ENCODE measurements at regions not wholly inside any gene's neighbourhood (a gene's known extent, or its start where the extent isn't known, plus 50 kb on each side); places are given as distances from the start of the nearest gene placed in this dataset.
"Not testable (repeated sequence)": the region's sequence is repeated elsewhere in the genome, so short reads cannot be mapped to it uniquely, and the experiment has no call there.

DNA sequence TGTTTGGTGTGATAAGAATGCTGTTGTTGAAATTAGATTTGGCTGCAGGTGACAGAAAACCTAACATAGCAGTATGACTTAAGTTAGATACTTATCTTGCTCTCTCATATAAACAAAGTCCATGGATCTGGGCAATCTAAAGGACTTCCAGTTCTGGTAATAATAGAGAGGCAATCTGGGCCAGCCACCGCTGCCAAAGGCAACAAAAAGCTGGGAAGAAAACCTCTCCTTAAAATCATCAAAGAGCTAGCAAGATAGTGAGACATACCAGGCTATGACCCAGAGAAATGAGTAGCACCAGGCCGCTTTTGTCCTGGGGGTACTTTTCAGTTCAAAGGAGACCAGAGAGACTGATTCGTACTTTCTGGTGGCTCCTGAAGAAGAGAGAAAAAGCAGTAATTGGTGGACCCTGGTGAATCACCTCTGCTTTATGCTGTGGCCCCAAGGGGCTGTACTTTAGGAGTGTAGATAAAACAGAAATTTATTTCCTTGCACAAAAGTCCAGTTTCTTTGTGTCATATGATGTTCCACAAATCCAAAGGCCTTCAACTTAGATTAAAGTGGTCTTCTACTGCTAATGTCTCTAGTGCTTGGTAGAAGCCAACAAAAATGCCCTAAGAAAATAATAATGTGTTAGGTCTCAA is 125.4 kb downstream of the TBX19 start:
- Mint-ChIP-seq H3K27me3 (ENCODE audit: insufficient read depth, unreplicated experiment) (peaks cover 5% of the 10 kb centered on the region), H3K4me3 (ENCODE audit: unreplicated experiment) (no peak overlapping the region), H3K4me1 (ENCODE audit: insufficient read depth, unreplicated experiment) (peaks cover 22% of the 10 kb centered on the region), H3K27ac (ENCODE audit: low read depth, unreplicated experiment) (no peak overlapping the region), H3K36me3 (ENCODE audit: insufficient read depth, unreplicated experiment) (no peaks in the 10 kb centered on the region), H3K9me3 (ENCODE audit: unreplicated experiment) (no peaks in the 10 kb centered on the region)
- no peak for DNase-seq (ENCODE audit: unreplicated experiment)
- ChIA-PET POLR2A (interaction anchor here (0.6 to 1.1 kb wide), 2 partner anchors 10 to 939 kb away, joined by 3 read pairs; no protein-coding TSS in a partner anchor), CTCF (interaction anchor here (0.6 to 2.0 kb wide), 3 partner anchors 9 to 65 kb away, joined by 3 to 7 read pairs (median 3); no protein-coding TSS in a partner anchor)
- intact Hi-C loops (cut with micrococcal nuclease), result no loop called here
- TF ChIP-seq CTCF (IDR thresholded peaks at IDR 0.05; ENCODE audit: unreplicated experiment), result no peak
- no TSS peak for BruUV-seq (replicated peaks)

DNA sequence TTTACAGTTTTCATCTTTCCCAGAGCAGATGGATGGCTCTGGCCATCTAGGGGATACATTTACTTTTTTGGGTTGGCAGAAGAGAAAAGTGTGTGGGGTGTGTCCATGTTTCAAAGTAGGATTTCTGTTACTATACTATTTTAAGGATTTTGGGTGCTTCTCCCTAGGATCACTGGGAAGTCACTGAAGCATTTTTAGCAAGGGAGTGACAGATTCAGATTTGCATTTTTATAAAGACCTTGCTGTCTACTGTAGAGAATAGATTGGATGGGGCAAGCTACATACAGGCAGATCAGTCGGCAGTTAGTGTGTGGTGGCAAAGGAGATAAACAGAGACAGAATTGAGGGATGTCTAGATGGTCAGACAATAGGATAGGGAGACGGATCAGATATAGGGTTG is 122.5 kb downstream of the TBX19 start:
- Mint-ChIP-seq H3K36me3 (ENCODE audit: insufficient read depth, unreplicated experiment) (no peaks in the 10 kb centered on the region), H3K27ac (ENCODE audit: low read depth, unreplicated experiment) (no peak overlapping the region), H3K27me3 (ENCODE audit: insufficient read depth, unreplicated experiment) (peaks cover 25% of the 10 kb centered on the region), H3K4me1 (ENCODE audit: insufficient read depth, unreplicated experiment) (peaks cover 11% of the 10 kb centered on the region), H3K9me3 (ENCODE audit: unreplicated experiment) (no peaks in the 10 kb centered on the region), H3K4me3 (ENCODE audit: unreplicated experiment) (no peak overlapping the region)
- POLR2A ChIA-PET, result interaction anchor here (0.6 kb wide), 1 partner anchor 306 kb away, joined by 4 read pairs; no protein-coding TSS in a partner anchor
- no peak for DNase-seq (ENCODE audit: unreplicated experiment)
- TF ChIP-seq CTCF (IDR thresholded peaks at IDR 0.05; ENCODE audit: unreplicated experiment), result no peak
- intact Hi-C loops (cut with micrococcal nuclease), result no loop called here
- CTCF ChIA-PET, result interaction anchor here (0.8 to 1.0 kb wide), 2 partner anchors 28 to 151 kb away, joined by 4 to 5 read pairs; no protein-coding TSS in a partner anchor
- no TSS peak for BruUV-seq (replicated peaks)

GRCh38 chr1:168402466-168402865 is 121.8 kb downstream of the TBX19 start:
- CTCF ChIA-PET, result interaction anchor here (0.8 to 1.5 kb wide), 3 partner anchors 21 to 151 kb away, joined by 4 to 7 read pairs (median 5); no protein-coding TSS in a partner anchor

DNA sequence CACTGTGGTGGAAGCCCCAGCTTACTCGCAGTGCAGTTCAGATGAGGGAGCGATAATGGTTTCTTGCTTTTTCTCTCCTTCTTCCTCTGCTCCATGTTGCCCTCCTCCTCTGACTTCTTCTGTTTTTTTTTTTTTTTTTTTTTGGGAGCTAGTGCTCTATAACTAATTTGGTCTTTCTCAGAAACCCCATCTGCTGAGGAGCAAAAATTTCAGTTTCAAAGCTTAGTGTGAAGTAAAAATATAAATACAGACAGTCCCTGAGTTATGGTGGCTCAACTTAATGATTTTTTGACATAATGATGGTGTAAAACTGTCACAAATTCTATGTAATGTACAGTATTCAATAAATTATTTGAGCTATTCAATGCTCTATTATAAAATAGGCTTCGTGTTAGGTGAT is 120.7 kb downstream of the TBX19 start:
- Mint-ChIP-seq H3K9me3 (ENCODE audit: unreplicated experiment) (no peaks in the 10 kb centered on the region), H3K27ac (ENCODE audit: low read depth, unreplicated experiment) (no peak overlapping the region), H3K4me1 (ENCODE audit: insufficient read depth, unreplicated experiment) (peaks cover 11% of the 10 kb centered on the region), H3K4me3 (ENCODE audit: unreplicated experiment) (no peak overlapping the region), H3K36me3 (ENCODE audit: insufficient read depth, unreplicated experiment) (no peaks in the 10 kb centered on the region), H3K27me3 (ENCODE audit: insufficient read depth, unreplicated experiment) (peaks cover 25% of the 10 kb centered on the region)
- POLR2A ChIA-PET, result no interaction called here
- TF ChIP-seq CTCF (IDR thresholded peaks at IDR 0.05; ENCODE audit: unreplicated experiment), result no peak
- no TSS peak for BruUV-seq (replicated peaks)
- intact Hi-C loops (cut with micrococcal nuclease), result no loop called here
- no peak for DNase-seq (ENCODE audit: unreplicated experiment)
- CTCF ChIA-PET, result interaction anchor here (0.9 to 1.5 kb wide), 2 partner anchors 22 to 59 kb away, joined by 3 to 7 read pairs; no protein-coding TSS in a partner anchor

More at GRCh38 chr1:168402466-168402865, 121.8 kb downstream of the TBX19 start:
- BruUV-seq (replicated peaks); H3K36me3 Mint-ChIP-seq (ENCODE audit: insufficient read depth, unreplicated experiment); H3K4me1 Mint-ChIP-seq (ENCODE audit: insufficient read depth, unreplicated experiment); H3K27ac Mint-ChIP-seq (ENCODE audit: low read depth, unreplicated experiment); intact Hi-C loops (cut with micrococcal nuclease); DNase-seq (ENCODE audit: unreplicated experiment); H3K4me3 Mint-ChIP-seq (ENCODE audit: unreplicated experiment); H3K9me3 Mint-ChIP-seq (ENCODE audit: unreplicated experiment); POLR2A ChIA-PET: not testable (repeated sequence)
- peaks cover 25% of the 10 kb centered on the region for H3K27me3 Mint-ChIP-seq (ENCODE audit: insufficient read depth, unreplicated experiment)

Measured in MCF 10A (cell line).